SK-N-SH treated with all-trans-retinoic acid at 6 μM for 48 hours (cell line): ENCODE measurements at regions not wholly inside any gene's neighbourhood (a gene's known extent, or its start where the extent isn't known, plus 50 kb on each side); places are given as distances from the start of the nearest gene placed in this dataset.

ENCODE experiments used
- ATAC-seq: fragments of 200-7000 bp; cut with Tn5 transposase; 3 replicates; pipeline ENCODE4 v1.9.1; 2020; ENCODE audit warnings: mild to moderate bottlenecking, moderate library complexity
- ARNTL ChIP-seq: fragments of 450-650 bp; formaldehyde crosslinking; IDR thresholded peaks from 2 replicates; pipeline ENCODE4 v1.5.0; 2020; ENCODE audit warnings: low read depth, mild to moderate bottlenecking, moderate library complexity, borderline replicate concordance
- BACH2 ChIP-seq: fragments of 250-450 bp; sonication (Bioruptor Pico); IDR thresholded peaks from 2 replicates; pipeline ENCODE4 v1.9.0; 2021; ENCODE audit warnings: mild to moderate bottlenecking, borderline replicate concordance
- CREB5 ChIP-seq: fragments of 250-450 bp; sonication (Bioruptor Pico); IDR thresholded peaks from 2 replicates; pipeline ENCODE4 v1.5.1; 2020; ENCODE audit warnings: low read depth, mild to moderate bottlenecking, moderate library complexity
- CSDC2 ChIP-seq: fragments of 250-450 bp; sonication (Bioruptor Pico); IDR thresholded peaks from 2 replicates; pipeline ENCODE4 v1.5.0; 2020; ENCODE audit warnings: mild to moderate bottlenecking, moderate library complexity
- CSRNP3 ChIP-seq: fragments of 250-450 bp; sonication (Bioruptor Pico); IDR thresholded peaks from 2 replicates; pipeline ENCODE4 v1.5.1; 2021; ENCODE audit warnings: mild to moderate bottlenecking, moderate library complexity
- ESRRG ChIP-seq: fragments of 250-450 bp; sonication (Bioruptor Pico); IDR thresholded peaks from 2 replicates; pipeline ENCODE4 v1.6.1; 2021; ENCODE audit warnings: mild to moderate bottlenecking
- GLIS3 ChIP-seq: fragments of 250-450 bp; sonication (Bioruptor Pico); IDR thresholded peaks from 2 replicates; pipeline ENCODE4 v1.5.0; 2020; ENCODE audit warnings: mild to moderate bottlenecking, moderate library complexity
- ISL1 ChIP-seq: fragments of 250-450 bp; sonication (Bioruptor Pico); IDR thresholded peaks from 2 replicates; pipeline ENCODE4 v2.1.2; 2022; ENCODE audit warnings: mild to moderate bottlenecking, moderate library complexity
- OSR1 ChIP-seq: fragments of 250-450 bp; sonication (Bioruptor Pico); IDR thresholded peaks from 2 replicates; pipeline ENCODE4 v1.8.0; 2022; ENCODE audit warnings: moderate library complexity, mild to moderate bottlenecking, inconsistent platforms
- PATZ1 ChIP-seq: fragments of 250-450 bp; sonication (Bioruptor Pico); IDR thresholded peaks from 2 replicates; pipeline ENCODE4 v1.8.0; 2020; ENCODE audit warnings: mild to moderate bottlenecking, moderate library complexity, borderline replicate concordance
- POU6F1 ChIP-seq: fragments of 250-450 bp; sonication (Bioruptor Pico); IDR thresholded peaks from 2 replicates; pipeline ENCODE4 v1.8.0; 2021; ENCODE audit warnings: low read depth, mild to moderate bottlenecking, moderate library complexity, borderline replicate concordance
- PPARA ChIP-seq: fragments of 250-450 bp; sonication (Bioruptor Pico); IDR thresholded peaks from 2 replicates; pipeline ENCODE4 v1.5.0; 2020; ENCODE audit warnings: mild to moderate bottlenecking, borderline replicate concordance
- SNAI2 ChIP-seq: fragments of 250-450 bp; sonication (Bioruptor Pico); IDR thresholded peaks from 2 replicates; pipeline ENCODE4 v1.5.0; 2020; ENCODE audit warnings: mild to moderate bottlenecking, moderate library complexity
- TCF4 ChIP-seq: fragments of 250-450 bp; sonication (Bioruptor Pico); IDR thresholded peaks from 2 replicates; pipeline ENCODE4 v1.8.0; 2021; ENCODE audit warnings: mild to moderate bottlenecking, moderate library complexity, borderline replicate concordance
- TOX ChIP-seq: fragments of 250-450 bp; sonication (Bioruptor Pico); IDR thresholded peaks from 2 replicates; pipeline ENCODE4 v1.8.0; 2021; ENCODE audit warnings: mild to moderate bottlenecking, moderate library complexity, borderline replicate concordance
- TSHZ2 ChIP-seq: fragments of 250-450 bp; sonication (Bioruptor Pico); IDR thresholded peaks from 2 replicates; pipeline ENCODE4 v1.5.0; 2020; ENCODE audit warnings: mild to moderate bottlenecking, moderate library complexity
- ZC3H10 ChIP-seq: fragments of 250-450 bp; sonication (Bioruptor Pico); IDR thresholded peaks from 2 replicates; pipeline ENCODE4 v1.5.1; 2021; ENCODE audit warnings: mild to moderate bottlenecking, moderate library complexity
- ZFP3 ChIP-seq: fragments of 250-450 bp; sonication (Bioruptor Pico); IDR thresholded peaks from 2 replicates; pipeline ENCODE4 v1.5.0; 2020; ENCODE audit warnings: mild to moderate bottlenecking, moderate library complexity
- ZFP30 ChIP-seq: fragments of 450-650 bp; formaldehyde crosslinking; IDR thresholded peaks from 2 replicates; pipeline ENCODE4 v1.5.0; 2022; ENCODE audit warnings: mild to moderate bottlenecking, moderate library complexity
- ZNF565 ChIP-seq: fragments of 450-650 bp; formaldehyde crosslinking; conservative IDR thresholded peaks from 2 replicates; pipeline ENCODE4 v1.5.0; 2020; ENCODE audit warnings: low read depth, mild to moderate bottlenecking, moderate library complexity
- ZNF70 ChIP-seq: fragments of 450-650 bp; formaldehyde crosslinking; IDR thresholded peaks from 2 replicates; pipeline ENCODE4 v1.5.0; 2020; ENCODE audit warnings: mild to moderate bottlenecking, moderate library complexity
- ZNF8 ChIP-seq: fragments of 450-650 bp; formaldehyde crosslinking; IDR thresholded peaks from 2 replicates; pipeline ENCODE4 v1.5.0; 2020; ENCODE audit warnings: mild to moderate bottlenecking, moderate library complexity

GRCh38 chr2:43001055-43001378, 208.6 kb upstream of the HAAO start:
- TF ChIP-seq ZC3H10 (CRISPR knock-in tag) (no peak), TCF4 (CRISPR knock-in tag) (no peak), PATZ1 (CRISPR knock-in tag) (no peak), CSRNP3 (CRISPR knock-in tag) (no peak), OSR1 (CRISPR knock-in tag) (no peak), ZNF8 (CRISPR knock-in tag) (no peak), CSDC2 (no peak), ARNTL (CRISPR knock-in tag) (no peak), BACH2 (CRISPR knock-in tag) (no peak), TSHZ2 (no peak), ZNF565 (CRISPR knock-in tag) (no peak), TOX (no peak), POU6F1 (CRISPR knock-in tag) (no peak), ZNF70 (no peak), ZFP3 (CRISPR knock-in tag) (no peak), CREB5 (no peak), ZFP30 (no peak), ISL1 (CRISPR knock-in tag) (no peak)
- TF ChIP-seq, all 23 proteins: peak for 0
- no peak for ATAC-seq

- TF ChIP-seq ESRRG (CRISPR knock-in tag) (no peak), ARNTL (CRISPR knock-in tag) (no peak), POU6F1 (CRISPR knock-in tag) (no peak), BACH2 (CRISPR knock-in tag) (no peak), SNAI2 (CRISPR knock-in tag) (no peak), ZC3H10 (CRISPR knock-in tag) (no peak), ZFP30 (no peak), ZNF565 (CRISPR knock-in tag) (no peak), GLIS3 (CRISPR knock-in tag) (no peak), PPARA (CRISPR knock-in tag) (no peak), CREB5 (no peak), ZNF70 (no peak), CSRNP3 (CRISPR knock-in tag) (no peak), ZFP3 (CRISPR knock-in tag) (no peak), ISL1 (CRISPR knock-in tag) (no peak), OSR1 (CRISPR knock-in tag) (no peak)
- no peak for ATAC-seq
These were observed 208.1 kb upstream of the HAAO start for GRCh38 chr2:43000242-43001054.
